Lower lobe of right lung (tissue), 2 donors: ENCODE measurements at regions not wholly inside any gene's neighbourhood (a gene's known extent, or its start where the extent isn't known, plus 50 kb on each side); places are given as distances from the start of the nearest gene placed in this dataset.
"Not testable (repeated sequence)": the region's sequence is repeated elsewhere in the genome, so short reads cannot be mapped to it uniquely, and the experiment has no call there.

ENCODE experiments used
- ATAC-seq, 2 donors: fragments of 200-7000 bp; cut with Tn5 transposase; one replicate each; pipeline ENCODE4 v1.9.1; 2020 to 2022; ENCODE audit warnings: mild to moderate bottlenecking in 2 of 2, moderate library complexity in 2 of 2
- DNase-seq: peaks from one replicate; pipeline ENCODE4 v3.0.0-alpha.2; 2020
- H3K27ac ChIP-seq: fragments of 200-600 bp; one replicate; pipeline ENCODE4 v1.8.0; 2022
- H3K27me3 ChIP-seq: fragments of 200-600 bp; one replicate; pipeline ENCODE4 v1.8.0; 2022; ENCODE audit warnings: low read depth
- H3K36me3 ChIP-seq: fragments of 200-600 bp; one replicate; pipeline ENCODE4 v1.8.0; 2022; ENCODE audit warnings: mild to moderate bottlenecking
- H3K4me1 ChIP-seq: fragments of 200-600 bp; one replicate; pipeline ENCODE4 v1.8.0; 2022
- H3K4me3 ChIP-seq: fragments of 200-600 bp; one replicate; pipeline ENCODE4 v1.8.0; 2022; ENCODE audit warnings: mild to moderate bottlenecking
- H3K9me3 ChIP-seq: fragments of 200-600 bp; one replicate; pipeline ENCODE4 v1.8.0; 2022
- intact Hi-C: fragments of 100-400 bp; cut with DNase I; formaldehyde crosslinking; loops from one replicate; pipeline ENCODE4 v1.11.0; 2022
- TF ChIP-seq, protein P1 (sequence below): fragments of 200-600 bp; IDR thresholded peaks from one replicate; pipeline ENCODE4 v1.8.0; 2022; ENCODE audit warnings: antibody characterized with exemption, mild to moderate bottlenecking
- donor health status: DM: no; HTN: yes; CAD: no; lungs with severe emphysema.

DNA sequence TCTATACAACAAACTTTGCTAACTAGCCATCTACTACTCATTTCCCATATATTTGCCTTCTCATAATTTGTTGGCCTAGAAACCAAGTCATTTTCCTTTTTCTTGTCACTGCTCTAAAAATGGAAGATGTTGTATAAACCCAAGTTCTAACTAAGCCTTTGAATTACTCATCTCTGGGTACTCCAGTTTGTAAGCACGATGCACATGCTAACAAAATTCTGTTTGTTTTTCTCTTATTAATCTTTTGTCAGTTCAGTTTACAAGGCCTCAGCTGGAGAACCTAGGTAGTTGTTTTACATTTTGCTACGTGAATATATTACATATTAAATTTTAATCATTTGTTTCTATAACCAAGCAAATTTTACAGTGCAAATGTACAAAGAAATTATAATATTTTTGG is 663.2 kb upstream of the RGS18 start:
- H3K36me3 ChIP-seq = no peaks in the 10 kb centered on the region
- no peak for ATAC-seq
- intact Hi-C loops = no loop called here
- no peaks in the 10 kb centered on the region for H3K4me1 ChIP-seq
- no peaks in the 10 kb centered on the region for H3K9me3 ChIP-seq
- TF ChIP-seq, protein P1, sequence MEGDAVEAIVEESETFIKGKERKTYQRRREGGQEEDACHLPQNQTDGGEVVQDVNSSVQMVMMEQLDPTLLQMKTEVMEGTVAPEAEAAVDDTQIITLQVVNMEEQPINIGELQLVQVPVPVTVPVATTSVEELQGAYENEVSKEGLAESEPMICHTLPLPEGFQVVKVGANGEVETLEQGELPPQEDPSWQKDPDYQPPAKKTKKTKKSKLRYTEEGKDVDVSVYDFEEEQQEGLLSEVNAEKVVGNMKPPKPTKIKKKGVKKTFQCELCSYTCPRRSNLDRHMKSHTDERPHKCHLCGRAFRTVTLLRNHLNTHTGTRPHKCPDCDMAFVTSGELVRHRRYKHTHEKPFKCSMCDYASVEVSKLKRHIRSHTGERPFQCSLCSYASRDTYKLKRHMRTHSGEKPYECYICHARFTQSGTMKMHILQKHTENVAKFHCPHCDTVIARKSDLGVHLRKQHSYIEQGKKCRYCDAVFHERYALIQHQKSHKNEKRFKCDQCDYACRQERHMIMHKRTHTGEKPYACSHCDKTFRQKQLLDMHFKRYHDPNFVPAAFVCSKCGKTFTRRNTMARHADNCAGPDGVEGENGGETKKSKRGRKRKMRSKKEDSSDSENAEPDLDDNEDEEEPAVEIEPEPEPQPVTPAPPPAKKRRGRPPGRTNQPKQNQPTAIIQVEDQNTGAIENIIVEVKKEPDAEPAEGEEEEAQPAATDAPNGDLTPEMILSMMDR = no peak
- DNase-seq = no peak
- no peak overlapping the region for H3K27ac ChIP-seq
- H3K27me3 ChIP-seq = no peaks in the 10 kb centered on the region
- H3K4me3 ChIP-seq = no peak overlapping the region

DNA sequence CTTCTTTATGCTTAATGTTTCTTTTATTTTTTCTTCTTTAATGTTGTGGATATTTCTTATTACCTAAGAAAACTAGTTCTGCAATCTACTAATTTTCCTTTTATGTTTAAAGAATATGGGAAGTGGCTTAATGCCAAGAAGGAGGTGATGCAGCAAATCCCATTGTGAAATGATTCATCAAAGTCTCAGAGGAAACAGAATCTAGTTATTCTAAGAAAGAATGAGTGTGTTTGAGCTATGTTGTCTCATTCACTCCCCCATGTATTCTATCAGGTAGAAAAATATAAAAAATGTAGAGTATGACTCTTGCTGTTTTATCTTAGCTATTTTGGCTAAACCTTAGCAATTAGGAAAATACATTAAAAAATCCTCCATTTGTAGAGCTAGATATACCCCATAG is 659.9 kb upstream of the RGS18 start:
- TF ChIP-seq, protein P1 = no peak
- no peaks in the 10 kb centered on the region for H3K36me3 ChIP-seq
- intact Hi-C loops = no loop called here
- H3K4me1 ChIP-seq = no peaks in the 10 kb centered on the region
- H3K27ac ChIP-seq = no peak overlapping the region
- no peaks in the 10 kb centered on the region for H3K9me3 ChIP-seq
- no peaks in the 10 kb centered on the region for H3K27me3 ChIP-seq
- no peak overlapping the region for H3K4me3 ChIP-seq
- ATAC-seq (no peak), DNase-seq (no peak)

DNA sequence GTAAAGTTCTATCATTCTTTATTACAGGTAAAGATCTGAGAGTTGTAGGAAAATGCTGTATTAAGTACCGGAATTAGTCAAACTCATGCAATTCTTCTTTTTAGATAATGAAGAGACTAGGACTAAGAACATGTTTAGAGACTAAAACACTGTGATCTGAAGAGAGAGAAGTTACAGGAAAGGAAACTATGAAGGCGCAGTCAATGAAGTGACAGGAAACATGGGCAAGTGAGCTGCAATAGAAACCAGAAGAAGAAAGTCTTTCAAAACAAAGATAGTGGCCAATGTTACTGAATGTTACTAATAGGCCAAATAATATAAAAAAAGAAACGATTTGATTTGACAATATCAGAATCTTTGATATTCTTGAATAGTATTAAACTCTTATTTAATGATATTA is 659.4 kb upstream of the RGS18 start:
- Histone ChIP-seq H3K27me3 (no peaks in the 10 kb centered on the region), H3K9me3 (no peaks in the 10 kb centered on the region), H3K4me1 (no peaks in the 10 kb centered on the region), H3K36me3 (no peaks in the 10 kb centered on the region), H3K27ac (no peak overlapping the region), H3K4me3 (no peak overlapping the region)
- intact Hi-C loops = no loop called here
- DNase-seq (no peak), ATAC-seq (no peak)
- TF ChIP-seq, protein P1 = no peak

DNA sequence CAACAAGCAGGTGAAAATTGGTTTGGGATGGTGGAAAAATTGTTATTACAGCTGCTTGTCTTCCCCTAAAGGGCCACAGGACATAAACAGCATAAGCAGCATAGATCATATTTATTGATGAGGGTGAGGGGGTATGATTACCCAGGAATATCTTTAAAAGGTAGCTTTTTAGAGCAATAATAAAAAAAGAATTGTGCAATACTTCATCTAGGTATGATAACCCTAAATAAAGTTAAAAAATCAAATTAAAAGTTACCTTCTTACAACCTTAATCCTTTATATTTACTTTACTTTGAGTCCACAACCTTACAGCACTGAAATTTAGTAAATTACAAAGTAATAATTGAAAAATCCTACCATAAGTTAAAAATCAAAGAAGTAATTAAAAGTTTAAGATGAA is 653.3 kb upstream of the RGS18 start:
- DNase-seq (no peak), ATAC-seq (no peak)
- intact Hi-C loops = no loop called here
- H3K9me3 ChIP-seq = no peaks in the 10 kb centered on the region
- H3K27ac ChIP-seq = no peak overlapping the region
- H3K27me3 ChIP-seq = no peaks in the 10 kb centered on the region
- no peaks in the 10 kb centered on the region for H3K36me3 ChIP-seq
- no peaks in the 10 kb centered on the region for H3K4me1 ChIP-seq
- TF ChIP-seq, protein P1 = no peak
- H3K4me3 ChIP-seq = no peak overlapping the region

DNA sequence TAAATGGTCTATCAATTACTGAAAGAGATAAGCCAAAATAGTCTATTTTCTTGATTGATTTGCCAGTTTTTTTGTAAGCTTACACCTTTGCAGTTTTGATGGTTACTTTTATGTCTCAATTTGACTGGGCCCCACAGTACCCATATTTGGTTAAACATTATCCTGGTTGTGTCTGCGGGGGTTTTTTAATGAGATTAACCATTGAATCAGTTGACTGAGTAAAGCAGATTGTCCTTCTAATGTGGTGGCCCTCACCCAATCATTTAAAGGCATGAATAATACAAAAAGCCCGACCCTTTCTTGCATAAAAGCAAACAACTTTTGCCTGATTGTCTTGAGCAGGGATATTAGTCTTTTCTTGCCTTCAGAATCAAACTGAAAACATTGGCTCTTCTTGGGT is 650.0 kb upstream of the RGS18 start:
- no peaks in the 10 kb centered on the region for H3K27me3 ChIP-seq
- no peak overlapping the region for H3K27ac ChIP-seq
- H3K9me3 ChIP-seq = no peaks in the 10 kb centered on the region
- DNase-seq = no peak
- H3K4me3 ChIP-seq = no peak overlapping the region
- H3K4me1 ChIP-seq = no peaks in the 10 kb centered on the region
- TF ChIP-seq, protein P1 = no peak
- no peaks in the 10 kb centered on the region for H3K36me3 ChIP-seq
- intact Hi-C loops = no loop called here
- no peak for ATAC-seq

DNA sequence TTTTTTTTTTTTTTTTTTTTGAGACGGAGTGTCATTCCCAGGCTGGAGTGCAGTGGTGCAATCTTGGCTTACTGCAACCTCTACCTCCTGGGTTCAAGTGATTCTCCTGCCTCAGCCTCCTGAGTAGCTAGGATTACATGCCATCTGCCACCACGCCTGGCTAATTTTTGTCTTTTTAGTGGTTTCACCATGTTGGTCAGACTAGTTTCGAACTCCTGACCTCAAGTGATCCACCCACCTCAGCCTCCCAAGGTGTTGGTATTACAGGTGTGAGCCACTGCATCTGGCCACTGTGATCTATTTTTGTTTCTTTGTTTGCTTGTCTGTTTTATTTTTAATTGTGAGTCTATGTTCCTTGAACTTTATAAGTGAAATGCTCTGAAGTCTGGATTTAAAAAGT is 646.8 kb upstream of the RGS18 start:
- H3K36me3 ChIP-seq, H3K27ac ChIP-seq, DNase-seq, intact Hi-C loops, H3K9me3 ChIP-seq, ATAC-seq, H3K4me1 ChIP-seq, H3K27me3 ChIP-seq, H3K4me3 ChIP-seq: not testable (repeated sequence)
